HEK293 (cell line): ENCODE measurements at regions not wholly inside any gene's neighbourhood (a gene's known extent, or its start where the extent isn't known, plus 50 kb on each side); places are given as distances from the start of the nearest gene placed in this dataset.
"Not testable (repeated sequence)": the region's sequence is repeated elsewhere in the genome, so short reads cannot be mapped to it uniquely, and the experiment has no call there.

ENCODE experiments used
- CTCF ChIA-PET: fragments of 350-600 bp; formaldehyde crosslinking; extraction: SDS; loops from one replicate; lab custom pipeline; 2021; ENCODE audit warnings: antibody characterized with exemption; lab: Yijun Ruan, JAX
- POLR2A ChIA-PET: fragments of 300-600 bp; formaldehyde crosslinking; extraction: SDS; loops from one replicate; lab custom pipeline; 2020; ENCODE audit warnings: antibody characterized with exemption, inconsistent platforms; lab: Yijun Ruan, JAX
- H3K27ac ChIP-seq: fragments of 200-500 bp; sonication (Bioruptor generic); 2 replicates; pipeline ENCODE4 v1.5.1; 2014; ENCODE audit warnings: low read depth, low read length, control low read depth, inconsistent platforms; ENCODE audit errors: extremely low read depth
- H3K36me3 ChIP-seq, 2 experiments: fragments of 200-500 bp in 1 of 2; sonication (Bioruptor generic) in 1 of 2; 1 replicate in 1 of 2; 2 replicates in 1 of 2; pipeline ENCODE4 v1.5.1; 2014 to 2017; ENCODE audit warnings: inconsistent platforms in 2 of 2, low read length in 2 of 2; ENCODE audit not compliant: control insufficient read depth in 2 of 2, insufficient read depth in 1 of 2
- H3K4me1 ChIP-seq: fragments of 200-500 bp; sonication (Bioruptor generic); 2 replicates; pipeline ENCODE4 v1.5.1; 2014; ENCODE audit warnings: mild to moderate bottlenecking, low read length, inconsistent platforms; ENCODE audit not compliant: control insufficient read depth, insufficient read depth
- H3K4me3 ChIP-seq: 2 replicates; pipeline ENCODE4 v1.5.1; 2011; ENCODE audit warnings: low read depth, mild to moderate bottlenecking, control low read depth, low read length, moderate library complexity
- H3K9me3 ChIP-seq: fragments of 200-500 bp; sonication (Bioruptor generic); 2 replicates; pipeline ENCODE4 v1.5.1; 2014; ENCODE audit warnings: low read depth, low read length, inconsistent platforms; ENCODE audit not compliant: control insufficient read depth, insufficient read depth
- HOXD13 ChIP-seq: sonication (generic); formaldehyde crosslinking; IDR thresholded peaks from 2 replicates; pipeline ENCODE4 v1.8.0; 2022; ENCODE audit warnings: missing genetic modification reagents, borderline replicate concordance
- RBAK ChIP-seq: fragments of 450-650 bp; formaldehyde crosslinking; IDR thresholded peaks from 2 replicates; pipeline ENCODE4 v1.5.1; 2016; ENCODE audit warnings: missing biosample characterization, missing genetic modification characterization
- SALL2 ChIP-seq: fragments of 450-650 bp; formaldehyde crosslinking; IDR thresholded peaks from 2 replicates; pipeline ENCODE4 v1.5.0; 2017; ENCODE audit warnings: missing biosample characterization, mild to moderate bottlenecking, missing genetic modification characterization, borderline replicate concordance
- SCRT2 ChIP-seq: fragments of 450-650 bp; formaldehyde crosslinking; IDR thresholded peaks from 2 replicates; pipeline ENCODE4 v1.5.1; 2016; ENCODE audit warnings: missing biosample characterization, missing genetic modification characterization
- ZBTB26 ChIP-seq: fragments of 450-650 bp; formaldehyde crosslinking; optimal IDR thresholded peaks from 2 replicates; pipeline ENCODE3; 2016; ENCODE audit warnings: missing biosample characterization, mild to moderate bottlenecking, missing genetic modification characterization
- ZBTB6 ChIP-seq: fragments of 450-650 bp; formaldehyde crosslinking; IDR thresholded peaks from 2 replicates; pipeline ENCODE4 v1.5.1; 2017; ENCODE audit warnings: missing biosample characterization, missing genetic modification characterization
- ZNF121 ChIP-seq: fragments of 450-650 bp; formaldehyde crosslinking; IDR thresholded peaks from 2 replicates; pipeline ENCODE4 v1.5.1; 2016; ENCODE audit warnings: missing biosample characterization, missing genetic modification characterization
- ZNF248 ChIP-seq: fragments of 450-650 bp; formaldehyde crosslinking; IDR thresholded peaks from 2 replicates; pipeline ENCODE4 v1.5.1; 2017; ENCODE audit warnings: missing biosample characterization, missing genetic modification characterization
- ZNF311 ChIP-seq: fragments of 450-650 bp; formaldehyde crosslinking; IDR thresholded peaks from 2 replicates; pipeline ENCODE4 v1.5.1; 2017; ENCODE audit warnings: missing biosample characterization, missing genetic modification characterization, borderline replicate concordance
- ZNF544 ChIP-seq: fragments of 450-650 bp; formaldehyde crosslinking; IDR thresholded peaks from 2 replicates; pipeline ENCODE4 v1.5.0; 2017; ENCODE audit warnings: missing biosample characterization, missing genetic modification characterization
- ZNF610 ChIP-seq: fragments of 450-650 bp; formaldehyde crosslinking; IDR thresholded peaks from 2 replicates; pipeline ENCODE4 v1.5.1; 2016; ENCODE audit warnings: missing biosample characterization, missing genetic modification characterization, borderline replicate concordance
- ZNF654 ChIP-seq: fragments of 450-650 bp; formaldehyde crosslinking; IDR thresholded peaks from 2 replicates; pipeline ENCODE4 v1.5.1; 2016; ENCODE audit warnings: low read depth, missing biosample characterization, missing genetic modification characterization
- ZNF785 ChIP-seq: fragments of 450-650 bp; formaldehyde crosslinking; IDR thresholded peaks from 2 replicates; pipeline ENCODE4 v1.5.1; 2016; ENCODE audit warnings: missing biosample characterization, missing genetic modification characterization

GRCh38 chrX:144042271-144042670, 158.4 kb downstream of the UBE2NL start:
- TF ChIP-seq ZNF544 (no peak), ZNF121 (tag by site-specific recombination) (no peak), ZBTB6 (no peak), HOXD13 (CRISPR knock-in tag) (no peak), ZNF248 (tag by site-specific recombination) (no peak), ZNF654 (tag by site-specific recombination) (no peak), ZNF785 (tag by site-specific recombination) (no peak)
- TF ChIP-seq, all 188 proteins: peak for 0
- Histone ChIP-seq H3K9me3 (no peaks in the 10 kb centered on the region), H3K27ac (no peak overlapping the region), H3K36me3 (no peaks in the 10 kb centered on the region), H3K4me3 (no peak overlapping the region), H3K4me1 (no peaks in the 10 kb centered on the region)
- ChIA-PET POLR2A (no interaction called here), CTCF (no interaction called here)

GRCh38 chrX:144075432-144075831, 191.6 kb downstream of the UBE2NL start:
- Histone ChIP-seq H3K27ac (no peak overlapping the region), H3K9me3 (no peaks in the 10 kb centered on the region), H3K36me3 (no peaks in the 10 kb centered on the region), H3K4me1 (no peaks in the 10 kb centered on the region), H3K4me3 (no peak overlapping the region)
- ChIA-PET POLR2A (no interaction called here), CTCF (no interaction called here)
- TF ChIP-seq ZNF610 (tag by site-specific recombination) (no peak), SCRT2 (tag by site-specific recombination) (no peak), RBAK (no peak), SALL2 (tag by site-specific recombination) (no peak), ZBTB26 (tag by site-specific recombination) (no peak), ZNF311 (tag by site-specific recombination) (no peak)

GRCh38 chrX:144082237-144082636, 198.4 kb downstream of the UBE2NL start:
- CTCF ChIA-PET, H3K4me3 ChIP-seq, H3K9me3 ChIP-seq, H3K4me1 ChIP-seq, H3K36me3 ChIP-seq, POLR2A ChIA-PET, H3K27ac ChIP-seq: not testable (repeated sequence)

- H3K36me3 ChIP-seq, H3K9me3 ChIP-seq, POLR2A ChIA-PET, H3K4me1 ChIP-seq, H3K4me3 ChIP-seq, CTCF ChIA-PET, H3K27ac ChIP-seq: not testable (repeated sequence)
Measured at GRCh38 chrX:144089674-144090073, 205.8 kb downstream of the UBE2NL start.

GRCh38 chrX:144092116-144092515, 208.2 kb downstream of the UBE2NL start:
- H3K4me1 ChIP-seq, POLR2A ChIA-PET, CTCF ChIA-PET, H3K9me3 ChIP-seq, H3K27ac ChIP-seq, H3K4me3 ChIP-seq, H3K36me3 ChIP-seq: not testable (repeated sequence)

GRCh38 chrX:144119490-144119889, 235.6 kb downstream of the UBE2NL start:
- POLR2A ChIA-PET, CTCF ChIA-PET, H3K4me3 ChIP-seq, H3K36me3 ChIP-seq, H3K9me3 ChIP-seq, H3K27ac ChIP-seq, H3K4me1 ChIP-seq: not testable (repeated sequence)

- CTCF ChIA-PET, POLR2A ChIA-PET, H3K27ac ChIP-seq, H3K4me3 ChIP-seq, H3K9me3 ChIP-seq, H3K4me1 ChIP-seq, H3K36me3 ChIP-seq: not testable (repeated sequence)
Measured at GRCh38 chrX:144121566-144121965, 237.7 kb downstream of the UBE2NL start.

- H3K36me3 ChIP-seq, POLR2A ChIA-PET, CTCF ChIA-PET, H3K4me3 ChIP-seq, H3K27ac ChIP-seq, H3K4me1 ChIP-seq, H3K9me3 ChIP-seq: not testable (repeated sequence)
Measured at GRCh38 chrX:144127570-144128169, 243.8 kb downstream of the UBE2NL start.
